Peyer's patch (tissue), 4 donors: ENCODE measurements at regions not wholly inside any gene's neighbourhood (a gene's known extent, or its start where the extent isn't known, plus 50 kb on each side); places are given as distances from the start of the nearest gene placed in this dataset.

ENCODE experiments used
- POLR2A ChIP-seq, 2 donors: fragments of 450-650 bp; IDR thresholded peaks; one replicate each; pipeline ENCODE4 v1.5.1; 2017; ENCODE audit warnings: antibody characterized with exemption in 2 of 2, mild to moderate bottlenecking in 2 of 2, moderate library complexity in 2 of 2
- TF ChIP-seq, protein P1 (sequence below), 6 experiments: fragments of 450-650 bp in 4 of 6; fragments of 200-600 bp in 2 of 6; sonication (generic) in 1 of 6; IDR thresholded peaks; one replicate each; pipeline ENCODE4 v1.5.1; 2017 to 2019; ENCODE audit warnings: antibody characterized with exemption in 6 of 6, mild to moderate bottlenecking in 3 of 6, moderate library complexity in 1 of 6

DNA sequence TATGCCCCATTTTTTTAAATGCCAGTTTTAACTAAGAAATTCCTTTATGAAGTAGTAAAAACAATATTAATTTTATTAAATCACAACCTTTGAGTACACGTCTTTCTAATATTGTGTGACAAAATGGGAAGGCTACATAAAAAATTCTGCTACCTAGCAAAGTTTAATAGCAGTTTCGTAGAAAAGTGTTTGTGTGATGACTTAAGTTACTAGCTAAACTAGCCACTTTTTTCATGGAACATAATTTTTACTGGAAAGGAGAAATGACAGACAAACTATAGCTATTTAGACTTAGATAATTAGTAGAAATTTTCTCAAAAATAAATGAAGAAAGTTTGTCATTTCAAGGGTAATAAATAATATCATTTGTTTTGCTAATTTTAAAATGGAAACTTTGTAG lies 153.1 kb downstream of the GPAM start:
- TF ChIP-seq POLR2A (IDR thresholded peaks at IDR 0.05), result no peak
- TF ChIP-seq, protein P1, sequence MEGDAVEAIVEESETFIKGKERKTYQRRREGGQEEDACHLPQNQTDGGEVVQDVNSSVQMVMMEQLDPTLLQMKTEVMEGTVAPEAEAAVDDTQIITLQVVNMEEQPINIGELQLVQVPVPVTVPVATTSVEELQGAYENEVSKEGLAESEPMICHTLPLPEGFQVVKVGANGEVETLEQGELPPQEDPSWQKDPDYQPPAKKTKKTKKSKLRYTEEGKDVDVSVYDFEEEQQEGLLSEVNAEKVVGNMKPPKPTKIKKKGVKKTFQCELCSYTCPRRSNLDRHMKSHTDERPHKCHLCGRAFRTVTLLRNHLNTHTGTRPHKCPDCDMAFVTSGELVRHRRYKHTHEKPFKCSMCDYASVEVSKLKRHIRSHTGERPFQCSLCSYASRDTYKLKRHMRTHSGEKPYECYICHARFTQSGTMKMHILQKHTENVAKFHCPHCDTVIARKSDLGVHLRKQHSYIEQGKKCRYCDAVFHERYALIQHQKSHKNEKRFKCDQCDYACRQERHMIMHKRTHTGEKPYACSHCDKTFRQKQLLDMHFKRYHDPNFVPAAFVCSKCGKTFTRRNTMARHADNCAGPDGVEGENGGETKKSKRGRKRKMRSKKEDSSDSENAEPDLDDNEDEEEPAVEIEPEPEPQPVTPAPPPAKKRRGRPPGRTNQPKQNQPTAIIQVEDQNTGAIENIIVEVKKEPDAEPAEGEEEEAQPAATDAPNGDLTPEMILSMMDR (IDR thresholded peaks at IDR 0.05), result no peak
